CD4-positive, alpha-beta memory T cell (primary cell): ENCODE measurements at regions not wholly inside any gene's neighbourhood (a gene's known extent, or its start where the extent isn't known, plus 50 kb on each side); places are given as distances from the start of the nearest gene placed in this dataset.
A peak's percentile ranks its signal among the peaks of the same experiment; 100 is the strongest.

Experiments used
- CTCF ChIA-PET: fragments of 350-600 bp; sonication (Branson Sonifier 250); formaldehyde crosslinking; loops from one replicate; lab custom pipeline; 2021; ENCODE audit warnings: inconsistent platforms; ENCODE audit not compliant: partially characterized antibody; lab: Charles Lee
- POLR2A ChIA-PET: fragments of 350-600 bp; sonication (Branson Sonifier 250); formaldehyde crosslinking; loops from one replicate; lab custom pipeline; 2021; ENCODE audit not compliant: partially characterized antibody; lab: Charles Lee
- DNase-seq, 5 donors: peaks; one replicate each; pipeline versions ENCODE4 v3.0.0 to v3.0.0-alpha.2; 2020 to 2022; ENCODE audit warnings: mixed read lengths in 1 of 5
- H3K27ac ChIP-seq: one replicate; pipeline ENCODE4 v1.7.0; 2013; ENCODE audit warnings: low read depth, low read length
- H3K27me3 ChIP-seq: 2 replicates; pipeline ENCODE4 v1.7.0; 2013; ENCODE audit warnings: mild to moderate bottlenecking, low read length, moderate library complexity; ENCODE audit not compliant: insufficient read depth
- H3K36me3 ChIP-seq: 2 replicates; pipeline ENCODE4 v1.7.0; 2013; ENCODE audit warnings: mild to moderate bottlenecking, low read length, moderate library complexity; ENCODE audit not compliant: insufficient read depth
- H3K4me1 ChIP-seq: 2 replicates; pipeline ENCODE4 v1.7.0; 2013; ENCODE audit warnings: mild to moderate bottlenecking, low read length, moderate library complexity; ENCODE audit not compliant: insufficient read depth
- H3K4me3 ChIP-seq, 2 donors: one replicate each; pipeline ENCODE4 v1.7.0; 2013; ENCODE audit warnings: low read length in 2 of 2, mild to moderate bottlenecking in 1 of 2
- H3K9me3 ChIP-seq, 2 donors: one replicate each; pipeline ENCODE4 v1.7.0; 2013; ENCODE audit warnings: low read length in 2 of 2, control low read depth in 1 of 2; ENCODE audit not compliant: control insufficient read depth in 1 of 2
- H3K27ac Mint-ChIP-seq, 7 donors: one replicate each; pipeline ENCODE4 v1.8.0; 2020 to 2021; ENCODE audit warnings: mixed read lengths in 7 of 7, mild to moderate bottlenecking in 6 of 7, inconsistent platforms in 3 of 7, moderate library complexity in 3 of 7
- H3K27me3 Mint-ChIP-seq, 2 donors: one replicate each; pipeline ENCODE4 v1.8.0; 2020 to 2021; ENCODE audit warnings: mixed read lengths in 2 of 2
- H3K36me3 Mint-ChIP-seq, 2 donors: one replicate each; pipeline ENCODE4 v1.8.0; 2020 to 2021; ENCODE audit warnings: mixed read lengths in 2 of 2, inconsistent platforms in 1 of 2, mild to moderate bottlenecking in 1 of 2
- H3K4me1 Mint-ChIP-seq, 4 donors: one replicate each; pipeline ENCODE4 v1.8.0; 2020 to 2021; ENCODE audit warnings: mixed read lengths in 4 of 4, mild to moderate bottlenecking in 1 of 4
- H3K4me3 Mint-ChIP-seq, 8 donors: one replicate each; pipeline ENCODE4 v1.8.0; 2020 to 2021; ENCODE audit warnings: mixed read lengths in 8 of 8, mild to moderate bottlenecking in 7 of 8, moderate library complexity in 6 of 8, inconsistent platforms in 3 of 8
- H3K9me3 Mint-ChIP-seq, 8 donors: one replicate each; pipeline ENCODE4 v1.8.0; 2020 to 2021; ENCODE audit warnings: mixed read lengths in 8 of 8, mild to moderate bottlenecking in 5 of 8, inconsistent platforms in 3 of 8, moderate library complexity in 1 of 8
- intact Hi-C: fragments of 100-400 bp; cut with micrococcal nuclease; formaldehyde crosslinking; loops from one replicate; pipeline ENCODE4 v1.15.1; 2023

- Mint-ChIP-seq H3K4me1 (peaks cover 4 to 15% (median 10%) of the 10 kb centered on the region in 4 donors), H3K36me3 (no peaks in the 10 kb centered on the region), H3K27ac (no peak overlapping the region), H3K27me3 (no peaks in the 10 kb centered on the region), H3K4me3 (no peak overlapping the region), H3K9me3 (no peaks in the 10 kb centered on the region)
- H3K27ac ChIP-seq: no peak overlapping the region
- intact Hi-C loops: no loop called here
- no peaks in the 10 kb centered on the region for H3K27me3 ChIP-seq
- POLR2A ChIA-PET: no interaction called here
- H3K36me3 ChIP-seq: no peaks in the 10 kb centered on the region
- DNase-seq: no peak
- CTCF ChIA-PET: no interaction called here
- H3K9me3 ChIP-seq: no peaks in the 10 kb centered on the region
- H3K4me1 ChIP-seq: peaks cover 9% of the 10 kb centered on the region
- no peak overlapping the region for H3K4me3 ChIP-seq
These were observed 101.4 kb upstream of the TLE3 start for GRCh38 chr15:70199124-70199482.

GRCh38 chr15:70198441-70199123, 100.9 kb upstream of the TLE3 start:
- ChIA-PET POLR2A (no interaction called here), CTCF (no interaction called here)
- Mint-ChIP-seq H3K27me3 (no peaks in the 10 kb centered on the region), H3K9me3 (no peaks in the 10 kb centered on the region), H3K36me3 (no peaks in the 10 kb centered on the region), H3K27ac (peak overlapping the region in 3 of 7 donors; percentile 9 to 63 (median 10)), H3K4me3 (no peak overlapping the region), H3K4me1 (peaks cover 4 to 15% (median 10%) of the 10 kb centered on the region in 4 donors)
- DNase-seq: no peak
- Histone ChIP-seq H3K4me3 (no peak overlapping the region), H3K9me3 (no peaks in the 10 kb centered on the region), H3K36me3 (no peaks in the 10 kb centered on the region), H3K27me3 (no peaks in the 10 kb centered on the region), H3K27ac (no peak overlapping the region), H3K4me1 (peaks cover 9% of the 10 kb centered on the region)
- intact Hi-C loops: no loop called here

GRCh38 chr15:70197945-70198361, 100.2 kb upstream of the TLE3 start:
- intact Hi-C loops: no loop called here
- H3K9me3 ChIP-seq: no peaks in the 10 kb centered on the region
- ChIA-PET CTCF (no interaction called here), POLR2A (no interaction called here)
- Mint-ChIP-seq H3K27ac (peak overlapping the region in 3 of 7 donors; percentile 9 to 63 (median 57)), H3K36me3 (no peaks in the 10 kb centered on the region), H3K27me3 (no peaks in the 10 kb centered on the region), H3K9me3 (no peaks in the 10 kb centered on the region), H3K4me1 (peaks cover 4 to 15% (median 10%) of the 10 kb centered on the region in 4 donors), H3K4me3 (no peak overlapping the region)
- H3K36me3 ChIP-seq: no peaks in the 10 kb centered on the region
- no peak overlapping the region for H3K27ac ChIP-seq
- H3K27me3 ChIP-seq: no peaks in the 10 kb centered on the region
- no peak for DNase-seq
- H3K4me1 ChIP-seq: peaks cover 9% of the 10 kb centered on the region
- no peak overlapping the region for H3K4me3 ChIP-seq

GRCh38 chr15:70197318-70197944, 99.7 kb upstream of the TLE3 start:
- ChIA-PET POLR2A (no interaction called here), CTCF (no interaction called here)
- no peak overlapping the region for H3K27ac ChIP-seq
- peak overlapping the region in 1 of 8 donors; percentile 42 for H3K4me3 Mint-ChIP-seq
- no peaks in the 10 kb centered on the region for H3K36me3 ChIP-seq
- H3K27me3 ChIP-seq: no peaks in the 10 kb centered on the region
- peaks cover 4 to 15% (median 10%) of the 10 kb centered on the region in 4 donors for H3K4me1 Mint-ChIP-seq
- peak overlapping the region in 6 of 7 donors; percentile 26 to 89 (median 85) for H3K27ac Mint-ChIP-seq
- H3K9me3 Mint-ChIP-seq: no peaks in the 10 kb centered on the region
- H3K4me1 ChIP-seq: peaks cover 9% of the 10 kb centered on the region
- DNase-seq: no peak
- no peaks in the 10 kb centered on the region for H3K27me3 Mint-ChIP-seq
- no peaks in the 10 kb centered on the region for H3K9me3 ChIP-seq
- no peaks in the 10 kb centered on the region for H3K36me3 Mint-ChIP-seq
- no peak overlapping the region for H3K4me3 ChIP-seq
- intact Hi-C loops: no loop called here

- Histone ChIP-seq H3K36me3 (no peaks in the 10 kb centered on the region), H3K4me1 (peaks cover 9% of the 10 kb centered on the region), H3K9me3 (no peaks in the 10 kb centered on the region), H3K27ac (no peak overlapping the region), H3K4me3 (no peak overlapping the region), H3K27me3 (no peaks in the 10 kb centered on the region)
- intact Hi-C loops: no loop called here
- POLR2A ChIA-PET: no interaction called here
- CTCF ChIA-PET: no interaction called here
- peaks cover 0 to 4% of the 10 kb centered on the region in 2 donors for H3K36me3 Mint-ChIP-seq
- H3K4me1 Mint-ChIP-seq: peaks cover 4 to 15% (median 10%) of the 10 kb centered on the region in 4 donors
- peak overlapping the region in 7 of 8 donors; percentile 13 to 73 (median 42) for H3K4me3 Mint-ChIP-seq
- DNase-seq: peak; percentile 50 to 85 (median 55)
- H3K27ac Mint-ChIP-seq: peak overlapping the region; percentile 68 to 89 (median 82)
- H3K27me3 Mint-ChIP-seq: no peaks in the 10 kb centered on the region
- peaks cover 0 to 5% (median 0%) of the 10 kb centered on the region in 8 donors for H3K9me3 Mint-ChIP-seq
These were observed 98.9 kb upstream of the TLE3 start for GRCh38 chr15:70196372-70197316.

GRCh38 chr15:70195587-70196305, 98.0 kb upstream of the TLE3 start:
- Mint-ChIP-seq H3K36me3 (peaks cover 0 to 4% of the 10 kb centered on the region in 2 donors), H3K9me3 (peaks cover 0 to 5% (median 0%) of the 10 kb centered on the region in 8 donors), H3K4me1 (peaks cover 4 to 15% (median 10%) of the 10 kb centered on the region in 4 donors), H3K27ac (peak overlapping the region in 1 of 7 donors; percentile 59), H3K4me3 (no peak overlapping the region), H3K27me3 (no peaks in the 10 kb centered on the region)
- no peaks in the 10 kb centered on the region for H3K36me3 ChIP-seq
- ChIA-PET CTCF (no interaction called here), POLR2A (no interaction called here)
- H3K27me3 ChIP-seq: no peaks in the 10 kb centered on the region
- intact Hi-C loops: no loop called here
- peaks cover 9% of the 10 kb centered on the region for H3K4me1 ChIP-seq
- no peak overlapping the region for H3K4me3 ChIP-seq
- H3K9me3 ChIP-seq: no peaks in the 10 kb centered on the region
- no peak overlapping the region for H3K27ac ChIP-seq
- no peak for DNase-seq
